Prostate gland (tissue), 2 donors: ENCODE measurements at regions not wholly inside any gene's neighbourhood (a gene's known extent, or its start where the extent isn't known, plus 50 kb on each side); places are given as distances from the start of the nearest gene placed in this dataset.

ENCODE experiments used
- CTCF ChIP-seq, 4 experiments: fragments of 200-600 bp in 2 of 4; fragments of 450-650 bp in 2 of 4; sonication (generic) in 2 of 4; IDR thresholded peaks; 1 replicate in 3 of 4; 2 replicates in 1 of 4; pipeline ENCODE4 v1.5.1; 2016 to 2019; ENCODE audit warnings: antibody characterized with exemption in 4 of 4, mild to moderate bottlenecking in 2 of 4, moderate library complexity in 2 of 4
- POLR2A ChIP-seq: fragments of 450-650 bp; IDR thresholded peaks from one replicate; pipeline ENCODE4 v1.6.1; 2016; ENCODE audit warnings: antibody characterized with exemption, mild to moderate bottlenecking

GRCh38 chr11:28961726-28962125 lies 853.5 kb downstream of the METTL15 start:
- TF ChIP-seq CTCF (IDR thresholded peaks at IDR 0.05) (no peak), POLR2A (no peak)
